ENCODE measurements at regions not wholly inside any gene's neighbourhood (a gene's known extent, or its start where the extent isn't known, plus 50 kb on each side); places are given as distances from the start of the nearest gene placed in this dataset.

GRCh38 chr18:51721388-51721787 lies 523.9 kb upstream of the MEX3C start:
- no peaks in the 10 kb centered on the region for H3K9me3 ChIP-seq (ENCODE audit: control insufficient read depth, low read length)
- Mint-ChIP-seq H3K4me3 (no peak overlapping the region), H3K27ac (no peak overlapping the region), H3K27me3 (ENCODE audit: insufficient read depth) (no peaks in the 10 kb centered on the region), H3K9me3 (no peaks in the 10 kb centered on the region), H3K4me1 (peaks cover 6% of the 10 kb centered on the region), H3K36me3 (ENCODE audit: low read depth) (no peaks in the 10 kb centered on the region)
- H3K27ac ChIP-seq (ENCODE audit: low read depth, low read length) = no peak overlapping the region
- WGBS, 2 experiments (ENCODE audit: insufficient coverage in 1 of 2, insufficient read length in 1 of 2) = 88% methylated on average over 1 of the region's 1 CpG; no CpG with 5 or more reads in 1 of the 2 experiments
- H3K27me3 ChIP-seq (ENCODE audit: control insufficient read depth, insufficient read depth, low read length, poor library complexity, severe bottlenecking) = no peaks in the 10 kb centered on the region
- no peak overlapping the region for H3K9ac ChIP-seq (ENCODE audit: extremely low read depth, low read length, poor library complexity, severe bottlenecking)
- H3K4me1 ChIP-seq (ENCODE audit: control insufficient read depth, insufficient read depth, low read length) = no peaks in the 10 kb centered on the region
- no peak for TF ChIP-seq CTCF (conservative IDR thresholded peaks at IDR 0.05)
- no peak for DNase-seq
- no peak overlapping the region for H3K4me3 ChIP-seq (ENCODE audit: low read length)
- H3K36me3 ChIP-seq (ENCODE audit: control insufficient read depth, insufficient read depth, low read length) = no peaks in the 10 kb centered on the region

DNA sequence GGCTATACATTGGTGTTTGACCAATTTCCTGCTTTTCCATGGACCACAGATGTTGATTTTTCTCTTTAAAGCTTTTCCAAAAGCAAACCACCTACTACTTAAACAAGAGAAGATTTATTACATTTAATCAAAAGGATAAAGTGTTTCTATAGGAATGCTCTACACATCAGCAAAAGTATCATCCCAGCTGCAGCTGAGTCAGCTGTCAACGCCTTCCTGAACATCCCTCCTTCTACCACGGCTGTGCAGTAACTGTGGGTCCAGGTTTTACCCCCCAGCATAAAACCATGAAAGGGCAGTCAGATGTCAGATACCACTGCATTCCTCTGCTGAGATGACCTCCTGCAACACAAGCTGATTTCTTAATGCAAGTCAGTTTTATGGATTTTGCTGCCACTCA lies 524.5 kb upstream of the MEX3C start:
- no peaks in the 10 kb centered on the region for H3K4me1 ChIP-seq (ENCODE audit: control insufficient read depth, insufficient read depth, low read length)
- no peak for TF ChIP-seq CTCF (conservative IDR thresholded peaks at IDR 0.05)
- H3K9ac ChIP-seq (ENCODE audit: extremely low read depth, low read length, poor library complexity, severe bottlenecking) = no peak overlapping the region
- no peak overlapping the region for H3K27ac ChIP-seq (ENCODE audit: low read depth, low read length)
- H3K4me3 ChIP-seq (ENCODE audit: low read length) = no peak overlapping the region
- no peaks in the 10 kb centered on the region for H3K36me3 ChIP-seq (ENCODE audit: control insufficient read depth, insufficient read depth, low read length)
- no peaks in the 10 kb centered on the region for H3K27me3 ChIP-seq (ENCODE audit: control insufficient read depth, insufficient read depth, low read length, poor library complexity, severe bottlenecking)
- no peak for DNase-seq
- no peaks in the 10 kb centered on the region for H3K9me3 Mint-ChIP-seq
- H3K36me3 Mint-ChIP-seq (ENCODE audit: low read depth) = no peaks in the 10 kb centered on the region
- H3K27ac Mint-ChIP-seq = no peak overlapping the region
- WGBS, 2 experiments (ENCODE audit: insufficient coverage in 1 of 2, insufficient read length in 1 of 2) = 82 to 95% methylated on average over 2 of the region's 2 CpGs
- no peak overlapping the region for H3K4me3 Mint-ChIP-seq
- peaks cover 6% of the 10 kb centered on the region for H3K4me1 Mint-ChIP-seq
- no peaks in the 10 kb centered on the region for H3K27me3 Mint-ChIP-seq (ENCODE audit: insufficient read depth)
- H3K9me3 ChIP-seq (ENCODE audit: control insufficient read depth, low read length) = no peaks in the 10 kb centered on the region

DNA sequence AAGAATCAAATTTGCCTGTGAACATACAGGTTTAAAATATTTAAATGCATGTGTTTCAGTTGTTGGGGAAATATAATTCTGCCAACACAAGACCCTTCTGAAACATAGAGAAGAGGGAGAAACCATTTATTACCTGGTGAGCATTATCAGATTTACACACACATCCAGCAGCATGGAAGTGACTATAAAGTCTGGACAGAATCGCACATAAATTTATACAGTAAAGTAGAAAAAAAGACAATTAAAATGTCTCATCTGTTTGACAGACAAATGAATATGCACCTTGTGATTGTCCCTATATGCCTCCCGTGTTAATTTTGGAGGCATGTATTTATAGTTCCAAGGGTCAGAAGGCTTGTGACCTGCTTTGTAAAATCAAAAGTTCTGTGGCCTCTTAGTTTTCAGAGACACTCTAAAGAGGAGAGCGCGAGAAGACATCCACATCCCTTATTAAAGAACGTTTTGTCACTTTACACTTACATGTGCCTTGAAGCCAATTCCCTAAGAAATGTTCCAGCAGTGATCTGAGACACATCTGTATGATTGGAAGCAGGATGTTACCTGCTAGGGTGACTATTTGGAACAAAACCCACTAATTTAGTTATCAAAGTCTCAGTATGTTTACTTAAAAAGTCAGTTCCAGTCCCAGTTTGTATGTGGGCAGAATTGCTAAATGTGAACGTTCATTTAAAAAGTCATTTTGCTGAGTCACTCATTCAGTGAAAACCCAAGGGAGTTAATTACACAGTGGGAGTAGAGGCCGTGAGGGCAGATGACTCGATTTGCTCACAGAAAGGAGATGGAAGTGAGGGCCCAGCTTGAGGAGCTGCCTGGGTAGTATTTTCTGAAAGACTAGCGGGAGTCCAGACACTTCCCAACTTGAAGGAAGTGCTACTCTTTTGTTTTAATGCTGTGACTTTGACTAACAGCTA lies 527.6 kb upstream of the MEX3C start:
- no peaks in the 10 kb centered on the region for H3K9me3 Mint-ChIP-seq
- WGBS, 2 experiments (ENCODE audit: insufficient coverage in 1 of 2, insufficient read length in 1 of 2) = 79 to 86% methylated on average over 5 to 9 of the region's 9 CpGs
- H3K27me3 ChIP-seq (ENCODE audit: control insufficient read depth, insufficient read depth, low read length, poor library complexity, severe bottlenecking) = no peaks in the 10 kb centered on the region
- DNase-seq = no peak
- H3K27ac ChIP-seq (ENCODE audit: low read depth, low read length) = no peak overlapping the region
- no peak overlapping the region for H3K27ac Mint-ChIP-seq
- H3K36me3 ChIP-seq (ENCODE audit: control insufficient read depth, insufficient read depth, low read length) = no peaks in the 10 kb centered on the region
- H3K36me3 Mint-ChIP-seq (ENCODE audit: low read depth) = no peaks in the 10 kb centered on the region
- no peak overlapping the region for H3K4me3 Mint-ChIP-seq
- H3K27me3 Mint-ChIP-seq (ENCODE audit: insufficient read depth) = no peaks in the 10 kb centered on the region
- H3K9ac ChIP-seq (ENCODE audit: extremely low read depth, low read length, poor library complexity, severe bottlenecking) = no peak overlapping the region
- no peaks in the 10 kb centered on the region for H3K4me1 ChIP-seq (ENCODE audit: control insufficient read depth, insufficient read depth, low read length)
- H3K4me1 Mint-ChIP-seq = peaks cover 6% of the 10 kb centered on the region
- no peak for TF ChIP-seq CTCF (conservative IDR thresholded peaks at IDR 0.05)
- no peaks in the 10 kb centered on the region for H3K9me3 ChIP-seq (ENCODE audit: control insufficient read depth, low read length)
- H3K4me3 ChIP-seq (ENCODE audit: low read length) = no peak overlapping the region
